ENCODE measurements at regions not wholly inside any gene's neighbourhood (a gene's known extent, or its start where the extent isn't known, plus 50 kb on each side); places are given as distances from the start of the nearest gene placed in this dataset.

DNA sequence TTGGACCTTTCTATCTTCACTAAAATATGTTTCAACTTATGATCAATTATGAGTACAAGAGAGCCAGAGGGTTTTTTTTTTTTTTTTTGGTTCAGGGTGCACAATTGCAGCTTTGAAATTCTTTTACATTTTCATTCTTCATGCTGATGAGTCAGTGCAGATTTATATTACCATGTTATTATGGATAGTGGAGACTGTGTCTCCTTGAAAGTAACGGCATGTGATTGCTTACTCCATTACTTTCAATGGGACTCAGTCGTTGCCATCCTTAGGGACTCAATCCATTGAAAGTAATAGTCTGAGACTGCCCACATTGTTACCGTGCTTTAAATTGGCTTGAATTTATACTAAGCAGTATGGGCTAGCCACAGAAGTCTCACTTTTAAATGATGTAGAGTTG is 286.5 kb upstream of the FANCL start:
- TF ChIP-seq, protein P1, sequence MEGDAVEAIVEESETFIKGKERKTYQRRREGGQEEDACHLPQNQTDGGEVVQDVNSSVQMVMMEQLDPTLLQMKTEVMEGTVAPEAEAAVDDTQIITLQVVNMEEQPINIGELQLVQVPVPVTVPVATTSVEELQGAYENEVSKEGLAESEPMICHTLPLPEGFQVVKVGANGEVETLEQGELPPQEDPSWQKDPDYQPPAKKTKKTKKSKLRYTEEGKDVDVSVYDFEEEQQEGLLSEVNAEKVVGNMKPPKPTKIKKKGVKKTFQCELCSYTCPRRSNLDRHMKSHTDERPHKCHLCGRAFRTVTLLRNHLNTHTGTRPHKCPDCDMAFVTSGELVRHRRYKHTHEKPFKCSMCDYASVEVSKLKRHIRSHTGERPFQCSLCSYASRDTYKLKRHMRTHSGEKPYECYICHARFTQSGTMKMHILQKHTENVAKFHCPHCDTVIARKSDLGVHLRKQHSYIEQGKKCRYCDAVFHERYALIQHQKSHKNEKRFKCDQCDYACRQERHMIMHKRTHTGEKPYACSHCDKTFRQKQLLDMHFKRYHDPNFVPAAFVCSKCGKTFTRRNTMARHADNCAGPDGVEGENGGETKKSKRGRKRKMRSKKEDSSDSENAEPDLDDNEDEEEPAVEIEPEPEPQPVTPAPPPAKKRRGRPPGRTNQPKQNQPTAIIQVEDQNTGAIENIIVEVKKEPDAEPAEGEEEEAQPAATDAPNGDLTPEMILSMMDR (IDR thresholded peaks at IDR 0.05), result no peak
- TF ChIP-seq POLR2A (IDR thresholded peaks at IDR 0.05), result no peak
